Natural killer cell (primary cell): ENCODE measurements at regions not wholly inside any gene's neighbourhood (a gene's known extent, or its start where the extent isn't known, plus 50 kb on each side); places are given as distances from the start of the nearest gene placed in this dataset.

ENCODE experiments used
- ATAC-seq, 3 donors: fragments of 150-1000 bp in 2 of 3; fragments of 200-7000 bp in 1 of 3; cut with Tn5 transposase; 1 replicate in 1 of 3; 2 replicates in 2 of 3; pipeline ENCODE4 v1.10.0; 2021; ENCODE audit warnings: mild to moderate bottlenecking in 2 of 3, moderate library complexity in 2 of 3
- DNase-seq, 2 donors: peaks; one replicate each; pipeline versions ENCODE4 v3.0.0 to v3.0.0-alpha.2; 2013 to 2021; ENCODE audit warnings: mixed read lengths in 1 of 2
- H3K27ac ChIP-seq: one replicate; pipeline ENCODE4 v1.5.1; 2013; ENCODE audit warnings: mild to moderate bottlenecking, low read length
- H3K27me3 ChIP-seq: one replicate; pipeline ENCODE4 v1.6.1; 2013; ENCODE audit warnings: low read length; ENCODE audit not compliant: control insufficient read depth, insufficient read depth
- H3K36me3 ChIP-seq: one replicate; pipeline ENCODE4 v1.6.1; 2013; ENCODE audit warnings: low read length; ENCODE audit not compliant: control insufficient read depth, insufficient read depth
- H3K4me1 ChIP-seq: one replicate; pipeline ENCODE4 v1.6.1; 2013; ENCODE audit warnings: low read length; ENCODE audit not compliant: control insufficient read depth, insufficient read depth
- H3K4me3 ChIP-seq: one replicate; pipeline ENCODE4 v1.5.1; 2013; ENCODE audit warnings: low read length
- H3K9me3 ChIP-seq: one replicate; pipeline ENCODE4 v1.6.1; 2013; ENCODE audit warnings: low read length; ENCODE audit not compliant: control insufficient read depth, insufficient read depth
- H3K27ac Mint-ChIP-seq, 2 donors: one replicate each; pipeline ENCODE4 v1.8.0; 2022; ENCODE audit warnings: mild to moderate bottlenecking in 2 of 2, mixed read lengths in 2 of 2, moderate library complexity in 1 of 2
- H3K27me3 Mint-ChIP-seq, 2 donors: one replicate each; pipeline ENCODE4 v1.8.0; 2022; ENCODE audit warnings: low read depth in 2 of 2, mixed read lengths in 2 of 2
- H3K36me3 Mint-ChIP-seq: one replicate; pipeline ENCODE4 v1.8.0; 2022; ENCODE audit warnings: mixed read lengths
- H3K4me1 Mint-ChIP-seq, 2 donors: one replicate each; pipeline ENCODE4 v1.8.0; 2022; ENCODE audit warnings: mixed read lengths in 2 of 2
- H3K4me3 Mint-ChIP-seq: one replicate; pipeline ENCODE4 v1.8.0; 2022; ENCODE audit warnings: mild to moderate bottlenecking, moderate library complexity, mixed read lengths
- H3K9me3 Mint-ChIP-seq, 2 donors: one replicate each; pipeline ENCODE4 v1.8.0; 2022; ENCODE audit warnings: mixed read lengths in 2 of 2
- CTCF ChIP-seq: fragments of 200-600 bp; IDR thresholded peaks from one replicate; pipeline ENCODE4 v1.8.0; 2022; ENCODE audit warnings: antibody characterized with exemption
- WGBS: methylation state at CpG from one replicate; pipeline ENCODE4 v1.1.7; 2013; ENCODE audit warnings: missing lambda C conversion rate; ENCODE audit not compliant: insufficient coverage; 5-methylcytosine and 5-hydroxymethylcytosine counted together
- intact Hi-C: fragments of 100-400 bp; cut with micrococcal nuclease; formaldehyde crosslinking; loops from one replicate; pipeline ENCODE4 v1.14.2; 2022

GRCh38 chr2:221198309-221198708 is 373.8 kb downstream of the EPHA4 start:
- H3K4me1 ChIP-seq: no peaks in the 10 kb centered on the region
- Mint-ChIP-seq H3K4me3 (no peak overlapping the region), H3K36me3 (no peaks in the 10 kb centered on the region), H3K27ac (no peak overlapping the region), H3K27me3 (peaks cover under 1 to 6% of the 10 kb centered on the region in 2 donors), H3K9me3 (no peaks in the 10 kb centered on the region), H3K4me1 (no peaks in the 10 kb centered on the region)
- intact Hi-C loops: no loop called here
- no peak overlapping the region for H3K27ac ChIP-seq
- H3K4me3 ChIP-seq: no peak overlapping the region
- ATAC-seq (no peak), DNase-seq (no peak)
- TF ChIP-seq CTCF: no peak
- H3K9me3 ChIP-seq: no peaks in the 10 kb centered on the region
- H3K36me3 ChIP-seq: no peaks in the 10 kb centered on the region
- H3K27me3 ChIP-seq: no peaks in the 10 kb centered on the region

GRCh38 chr2:221200184-221200839 is 371.8 kb downstream of the EPHA4 start:
- no peak overlapping the region for H3K27ac Mint-ChIP-seq
- H3K4me3 Mint-ChIP-seq: no peak overlapping the region
- H3K27me3 Mint-ChIP-seq: peaks cover 3 to 7% of the 10 kb centered on the region in 2 donors
- no peaks in the 10 kb centered on the region for H3K4me1 Mint-ChIP-seq
- no peaks in the 10 kb centered on the region for H3K9me3 Mint-ChIP-seq
- ATAC-seq (no peak), DNase-seq (no peak)
- Histone ChIP-seq H3K4me1 (no peaks in the 10 kb centered on the region), H3K36me3 (no peaks in the 10 kb centered on the region), H3K27me3 (no peaks in the 10 kb centered on the region), H3K27ac (no peak overlapping the region), H3K4me3 (no peak overlapping the region), H3K9me3 (no peaks in the 10 kb centered on the region)
- 38% methylated on average over 2 of the region's 3 CpGs for WGBS
- intact Hi-C loops: no loop called here
- no peak for TF ChIP-seq CTCF
- H3K36me3 Mint-ChIP-seq: no peaks in the 10 kb centered on the region

- DNase-seq (no peak), ATAC-seq (no peak)
- no peak for TF ChIP-seq CTCF
- Mint-ChIP-seq H3K4me3 (no peak overlapping the region), H3K36me3 (no peaks in the 10 kb centered on the region), H3K9me3 (no peaks in the 10 kb centered on the region), H3K27ac (no peak overlapping the region), H3K27me3 (peaks cover 3 to 7% of the 10 kb centered on the region in 2 donors), H3K4me1 (no peaks in the 10 kb centered on the region)
- Histone ChIP-seq H3K4me1 (no peaks in the 10 kb centered on the region), H3K27ac (no peak overlapping the region), H3K9me3 (no peaks in the 10 kb centered on the region), H3K36me3 (no peaks in the 10 kb centered on the region), H3K4me3 (no peak overlapping the region), H3K27me3 (no peaks in the 10 kb centered on the region)
- 89% methylated on average over 6 of the region's 6 CpGs for WGBS
- intact Hi-C loops: no loop called here
Measured at GRCh38 chr2:221202431-221202830, 369.7 kb downstream of the EPHA4 start.

GRCh38 chr2:221203125-221203524 is 369.0 kb downstream of the EPHA4 start:
- Histone ChIP-seq H3K27ac (no peak overlapping the region), H3K27me3 (no peaks in the 10 kb centered on the region), H3K9me3 (no peaks in the 10 kb centered on the region), H3K4me1 (no peaks in the 10 kb centered on the region), H3K36me3 (no peaks in the 10 kb centered on the region), H3K4me3 (no peak overlapping the region)
- TF ChIP-seq CTCF: no peak
- Mint-ChIP-seq H3K4me1 (no peaks in the 10 kb centered on the region), H3K9me3 (no peaks in the 10 kb centered on the region), H3K27ac (no peak overlapping the region), H3K4me3 (no peak overlapping the region), H3K27me3 (peaks cover 3 to 12% of the 10 kb centered on the region in 2 donors), H3K36me3 (no peaks in the 10 kb centered on the region)
- ATAC-seq: no peak
- no peak for DNase-seq
- 43% methylated on average over 1 of the region's 2 CpGs for WGBS
- intact Hi-C loops: no loop called here
